GM19043 (cell line): ENCODE measurements at regions not wholly inside any gene's neighbourhood (a gene's known extent, or its start where the extent isn't known, plus 50 kb on each side); places are given as distances from the start of the nearest gene placed in this dataset.

Experiments
- ATAC-seq: cut with Tn5 transposase; IDR thresholded peaks from one replicate; pipeline ENCODE4 v1.9.1; 2021; ENCODE audit warnings: low read depth; ENCODE audit not compliant: unreplicated experiment

DNA sequence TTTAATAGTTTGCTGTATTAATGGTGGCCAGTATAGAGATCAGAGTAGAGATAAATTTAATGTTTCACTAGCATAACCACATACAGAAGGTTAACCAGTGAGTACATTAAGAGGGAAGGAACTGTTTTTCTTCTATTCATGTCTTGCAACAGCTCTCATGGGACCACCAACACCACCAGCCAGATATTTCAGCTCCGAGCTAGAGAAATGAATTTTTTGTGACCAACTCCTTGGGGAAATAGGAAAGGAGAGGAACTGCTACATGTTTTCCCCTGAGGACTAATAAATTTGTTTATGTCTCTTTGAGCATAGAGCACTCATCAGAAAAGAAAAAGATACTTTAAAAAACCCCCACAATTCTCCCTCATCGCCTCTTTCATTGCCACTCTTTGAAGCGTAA lies 247.5 kb downstream of the MBNL1 start:
- no peak for ATAC-seq

DNA sequence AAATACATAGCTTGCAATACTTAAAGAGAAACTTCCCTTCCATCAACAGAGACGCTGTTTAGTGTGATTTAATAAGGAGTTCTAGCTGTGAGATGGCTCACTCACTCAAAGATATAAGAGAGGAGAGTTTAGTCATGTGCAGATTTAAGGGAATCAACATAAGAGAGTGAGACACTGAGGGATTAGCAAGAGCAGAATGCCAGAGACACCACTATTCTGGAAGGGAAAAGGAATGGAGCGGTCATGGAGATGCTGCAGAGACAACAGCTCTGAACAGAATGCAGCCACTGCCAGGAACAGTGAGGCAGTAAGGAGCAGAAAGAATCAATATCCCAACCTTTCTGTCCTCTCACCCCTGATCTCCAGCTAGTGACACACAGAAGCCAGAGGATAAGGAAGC lies 248.8 kb downstream of the MBNL1 start:
- ATAC-seq, result no peak

DNA sequence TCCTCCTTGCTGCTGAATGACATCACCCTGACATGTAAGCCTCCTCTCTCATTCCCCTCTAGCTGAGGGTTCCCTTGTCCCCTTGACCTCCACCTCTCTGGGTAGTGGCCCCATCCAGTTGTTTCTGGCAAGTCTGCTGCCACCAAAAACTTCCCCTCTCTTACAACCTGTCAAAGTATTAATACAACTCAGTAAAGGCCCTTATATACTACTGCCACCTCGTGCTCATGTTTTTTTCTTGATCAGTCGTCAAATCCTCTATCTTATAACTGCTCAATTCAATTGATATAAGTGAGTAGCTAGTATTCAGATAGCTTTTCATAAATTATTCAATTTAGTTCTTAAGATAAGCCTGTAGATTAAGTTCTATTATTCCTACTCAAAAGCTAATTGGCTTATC lies 249.6 kb downstream of the MBNL1 start:
- ATAC-seq, result no peak

DNA sequence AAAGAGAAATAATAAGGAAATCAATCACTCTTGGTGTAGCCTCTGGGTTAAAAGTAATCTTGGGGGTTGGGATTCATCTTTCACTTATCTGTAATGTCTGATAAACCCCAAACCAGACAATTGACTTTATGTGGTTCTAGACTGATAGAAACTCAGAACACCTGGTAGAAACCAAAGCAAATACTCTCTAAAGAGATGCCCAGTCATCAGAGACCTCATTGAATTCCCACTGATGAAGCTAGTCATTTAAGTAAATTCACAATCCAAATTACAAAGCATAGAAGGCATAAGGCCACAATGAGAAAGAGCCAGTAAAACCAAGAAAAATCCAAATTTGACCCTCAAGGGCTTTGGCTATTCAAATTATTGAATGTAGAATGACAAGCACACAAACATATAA lies 250.6 kb downstream of the MBNL1 start:
- ATAC-seq, result peak; percentile 38

DNA sequence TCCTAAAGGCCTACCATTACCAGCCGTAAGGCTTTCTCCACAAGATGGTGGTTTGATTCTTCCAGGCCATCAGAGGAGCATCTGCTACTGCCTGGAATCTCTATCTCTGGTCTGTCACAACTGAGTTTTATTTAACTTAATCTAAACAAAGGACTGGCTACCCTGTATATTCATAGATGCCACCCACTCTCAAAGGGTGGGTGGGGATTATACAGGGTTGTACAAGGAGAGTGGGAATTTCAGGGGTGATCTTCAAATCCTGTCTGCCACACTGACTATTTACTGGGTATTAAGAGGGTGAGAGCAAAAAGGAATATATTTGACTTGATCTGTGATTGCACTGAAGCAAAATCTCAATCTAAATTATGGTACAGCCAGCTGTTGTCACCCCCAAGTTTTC lies 253.3 kb downstream of the MBNL1 start:
- ATAC-seq, result no peak

DNA sequence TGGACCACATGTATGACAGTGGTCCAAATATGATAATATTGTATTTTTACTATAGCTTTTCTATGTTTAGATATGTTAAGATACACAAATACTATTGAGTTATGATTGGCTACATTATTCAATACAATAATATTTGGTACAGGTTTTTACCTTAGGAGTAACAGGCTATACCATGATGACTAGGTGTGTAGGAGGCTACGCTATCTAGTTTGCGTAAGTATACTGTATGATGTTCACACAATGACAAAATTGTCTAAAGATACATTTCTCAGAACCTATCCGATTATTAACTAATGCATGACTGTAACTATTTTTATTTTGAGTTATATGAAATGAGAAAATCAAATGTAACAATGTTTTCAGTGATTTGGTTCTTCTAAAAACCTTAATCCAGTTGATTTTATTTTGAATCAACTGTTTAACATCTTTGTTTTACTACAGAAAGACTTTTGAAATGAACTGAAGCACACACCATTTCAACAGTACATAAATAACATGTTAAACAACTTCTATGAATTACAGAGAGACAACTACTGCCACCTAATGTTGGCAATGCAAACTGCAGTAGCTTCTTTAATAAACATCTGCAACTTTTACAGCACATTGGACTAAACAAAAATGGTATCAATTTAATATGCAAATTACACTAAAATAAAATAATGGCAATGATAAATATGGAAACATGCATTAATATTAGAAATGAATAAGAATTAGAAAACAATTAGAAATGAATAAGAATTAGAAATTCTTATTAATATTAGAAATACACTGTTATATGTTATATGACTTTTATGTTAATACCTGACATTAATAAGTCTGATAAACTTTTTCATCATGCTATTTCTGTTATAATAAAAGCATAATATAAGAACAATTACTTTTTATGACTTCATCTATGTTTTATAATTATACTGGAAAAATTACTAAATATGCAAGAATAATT lies 255.7 kb downstream of the MBNL1 start:
- peak; percentile 69 for ATAC-seq

DNA sequence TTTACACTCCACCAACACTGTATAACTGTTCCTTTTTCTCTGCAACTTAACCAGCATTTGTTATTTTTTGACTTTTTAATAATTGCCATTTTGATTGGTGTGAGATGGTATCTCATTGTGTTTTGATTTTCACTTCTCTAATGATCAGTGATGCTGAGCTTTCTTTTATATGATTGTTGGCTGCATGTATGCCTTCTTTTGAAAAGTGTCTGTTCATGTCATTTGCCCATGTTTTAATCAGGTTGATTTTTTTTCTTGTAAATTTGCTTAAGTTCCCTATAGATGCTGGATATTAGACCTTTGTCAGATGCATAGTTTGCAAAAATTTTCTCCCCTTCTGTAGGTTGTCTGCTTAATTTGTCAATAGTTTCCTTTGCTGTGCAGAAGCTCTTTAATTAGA lies 263.0 kb downstream of the MBNL1 start:
- ATAC-seq, result no peak

DNA sequence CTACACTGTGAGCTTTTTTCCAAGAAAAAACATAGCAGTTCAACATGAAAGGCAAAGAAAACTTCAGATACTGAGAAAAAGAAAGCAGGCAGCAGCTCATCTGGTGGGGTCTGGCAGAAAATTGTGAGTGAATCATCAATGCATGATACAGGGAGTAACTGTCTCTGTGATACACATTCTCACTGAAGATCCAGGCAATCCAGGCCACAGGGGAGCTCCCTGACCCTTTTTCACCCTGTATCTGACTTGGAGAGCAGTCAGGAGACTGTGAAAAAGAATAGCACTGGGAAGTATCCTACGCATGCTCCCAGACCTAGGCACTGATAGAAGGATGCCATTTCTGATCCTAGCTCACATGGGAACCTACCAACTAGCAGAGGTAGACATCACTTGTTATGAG lies 269.8 kb downstream of the MBNL1 start:
- ATAC-seq, result no peak

DNA sequence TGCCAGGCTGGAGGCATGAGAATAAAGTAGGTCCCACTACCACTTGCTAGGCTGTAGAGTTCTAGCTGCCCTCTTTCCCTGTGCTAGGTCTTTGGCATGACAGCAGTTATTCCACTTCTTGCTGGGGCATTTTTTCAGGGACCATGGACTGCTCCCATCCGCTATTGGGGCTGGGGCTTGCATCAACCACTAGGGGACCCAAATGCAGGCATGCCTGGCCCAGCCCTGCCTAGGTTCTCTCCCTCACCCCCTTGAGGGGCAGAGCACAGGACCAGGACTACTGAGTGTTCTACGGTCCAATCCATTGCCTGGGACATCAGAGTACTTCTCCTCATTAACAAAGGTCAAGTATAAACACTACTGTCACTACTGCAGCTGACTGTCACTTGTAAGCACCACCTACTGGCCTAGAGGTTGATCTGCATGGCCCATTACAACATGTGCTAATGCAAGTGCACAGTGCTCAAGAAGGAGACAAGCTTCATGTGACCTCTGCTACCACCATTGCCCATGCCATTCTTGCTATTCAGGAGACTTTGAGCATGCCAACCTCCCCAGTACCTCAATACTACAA lies 270.5 kb downstream of the MBNL1 start:
- no peak for ATAC-seq

DNA sequence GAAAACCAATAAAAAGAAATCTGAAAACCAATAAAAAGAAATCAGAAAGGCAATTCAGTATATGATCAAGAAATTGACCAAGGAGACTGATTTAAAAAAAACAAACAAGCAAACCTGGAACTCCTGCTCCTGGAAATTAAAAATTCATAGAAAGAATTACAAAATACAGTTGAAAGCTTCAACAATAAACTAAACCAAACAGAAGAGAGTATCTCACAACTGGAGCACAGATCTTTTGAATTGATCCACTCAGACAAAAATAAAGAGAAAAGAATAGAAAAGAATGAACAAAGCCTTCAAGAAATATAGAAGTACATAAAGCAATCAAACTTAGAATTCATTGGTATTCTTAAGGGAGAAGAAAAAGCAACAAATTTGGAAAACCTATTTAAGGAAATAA lies 271.4 kb downstream of the MBNL1 start:
- ATAC-seq, result no peak

DNA sequence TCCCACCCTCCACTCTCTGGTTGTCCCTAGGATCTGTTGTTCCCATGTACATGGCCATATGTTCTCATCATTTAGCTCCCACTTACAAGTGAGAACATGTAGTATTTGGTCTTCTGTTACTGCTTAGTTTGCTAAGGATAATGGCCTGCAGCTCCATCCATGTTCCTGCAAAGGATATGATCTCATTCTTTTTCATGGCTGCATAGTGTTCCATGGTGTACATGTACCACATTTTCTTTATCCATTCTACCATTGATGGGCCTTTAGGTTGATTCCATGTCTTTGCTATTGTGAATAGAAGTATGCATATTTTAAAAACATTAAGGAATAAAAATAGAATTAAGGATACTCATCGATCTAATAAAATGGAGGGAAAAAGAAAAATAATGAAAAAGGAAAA lies 278.4 kb downstream of the MBNL1 start:
- no peak for ATAC-seq

DNA sequence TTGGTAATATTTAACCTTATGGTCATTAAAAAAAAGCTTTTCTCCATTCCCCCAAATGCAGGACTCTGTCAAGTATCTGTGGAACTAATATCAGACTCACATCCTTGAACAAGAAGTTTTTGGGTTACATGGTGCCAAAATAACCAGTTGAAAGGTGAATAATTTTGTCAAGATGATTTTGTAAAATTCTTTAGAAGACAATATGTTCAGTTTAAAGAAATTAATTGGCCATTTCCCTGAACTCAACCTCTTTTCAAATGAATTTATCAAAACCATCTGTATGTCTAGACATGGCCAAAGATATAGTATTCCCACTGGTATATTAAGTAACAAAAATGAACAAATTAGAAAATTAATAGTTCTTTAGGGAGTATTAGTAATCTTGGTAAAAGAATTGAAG lies 280.5 kb downstream of the MBNL1 start:
- ATAC-seq, result no peak

DNA sequence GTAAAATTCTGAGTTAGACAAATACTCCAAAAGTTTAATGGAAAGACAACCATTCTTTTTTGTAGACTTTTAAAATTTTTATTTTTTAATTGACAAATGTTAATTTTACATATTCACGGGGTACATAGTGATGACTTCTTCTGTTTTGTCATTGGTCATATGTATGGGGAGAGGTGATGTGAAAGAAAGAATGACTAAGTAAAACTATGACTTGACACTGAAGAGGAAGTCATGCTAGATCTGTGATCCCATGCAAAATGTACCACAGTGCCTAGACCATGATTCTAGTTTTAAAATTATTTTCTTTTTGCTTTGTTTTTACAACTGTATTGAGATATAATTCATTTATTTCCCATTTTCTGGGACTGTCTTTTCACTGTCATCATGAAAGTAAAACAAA lies 281.6 kb downstream of the MBNL1 start:
- ATAC-seq, result no peak

DNA sequence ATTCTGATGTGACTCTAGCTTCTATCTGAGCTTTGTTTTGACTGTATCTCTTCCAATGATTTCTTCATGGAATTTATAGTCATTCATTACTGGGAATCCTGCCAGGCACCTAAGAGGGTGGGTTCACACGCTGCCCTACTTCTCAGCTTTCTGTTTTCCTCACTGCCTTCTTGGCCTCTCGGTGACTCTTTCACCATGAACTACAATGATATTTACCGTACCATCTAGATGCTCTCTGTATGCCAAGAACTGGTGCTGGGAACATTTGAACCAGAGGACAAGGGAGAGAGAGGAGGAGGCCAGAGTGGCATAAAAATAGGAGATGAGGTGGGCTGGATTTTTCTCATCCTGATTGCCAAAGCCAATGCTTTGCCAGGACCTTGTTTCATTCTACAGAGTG lies 280.0 kb upstream of the P2RY1 start:
- ATAC-seq, result no peak

DNA sequence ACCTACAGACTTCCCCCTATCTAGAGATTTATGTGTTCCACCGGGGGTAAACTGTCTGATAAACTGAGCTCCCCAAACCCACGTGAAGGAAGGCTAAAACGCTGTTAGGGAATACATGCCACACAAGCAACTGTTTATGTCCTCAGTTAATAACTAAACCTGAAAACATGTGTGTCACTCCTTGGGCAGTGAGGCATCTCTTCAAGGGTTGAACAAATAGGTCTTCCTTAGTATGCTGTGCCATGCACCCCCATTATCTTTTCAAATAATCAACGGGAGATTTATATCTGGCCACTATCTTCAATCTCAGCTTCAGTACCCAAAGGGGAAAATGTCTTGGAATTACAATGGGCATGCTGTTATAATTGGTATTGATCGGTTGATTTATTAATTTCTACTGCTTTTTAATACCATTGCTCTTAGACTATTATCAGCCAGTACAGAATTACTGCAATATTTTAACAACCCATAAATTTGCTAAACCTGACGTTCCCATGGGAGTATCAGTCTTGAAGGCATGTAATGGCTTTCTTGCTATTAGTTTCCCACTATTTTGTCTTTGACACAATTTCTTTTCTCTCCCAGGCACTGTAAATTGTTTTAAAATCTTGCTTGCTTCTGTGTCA lies 279.2 kb upstream of the P2RY1 start:
- ATAC-seq, result no peak

DNA sequence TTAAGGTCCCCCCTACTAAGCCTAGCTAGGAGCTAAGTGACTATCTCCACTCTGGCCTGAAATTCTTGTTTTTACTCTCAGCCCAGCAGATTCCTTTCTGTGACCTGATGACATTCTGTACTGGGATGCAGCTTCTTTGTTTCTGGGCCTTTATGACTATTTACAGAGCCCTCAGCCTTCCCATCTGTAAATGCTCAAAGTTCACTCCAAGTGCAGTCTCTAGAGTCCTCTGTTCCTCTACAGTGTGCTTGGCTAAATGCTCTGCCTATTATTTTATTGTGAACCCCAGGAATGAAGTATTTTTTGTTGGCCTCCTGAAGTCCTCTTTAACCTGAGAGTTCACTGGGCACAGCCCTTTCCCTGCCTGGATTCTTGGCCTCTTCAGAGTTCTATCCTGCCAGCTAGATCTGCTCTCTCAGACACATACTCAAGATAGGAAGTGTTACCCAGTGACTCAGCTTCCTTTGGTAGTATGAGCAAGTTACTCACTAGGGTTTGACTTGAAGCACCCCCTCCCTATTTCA lies 278.1 kb upstream of the P2RY1 start:
- ATAC-seq, result peak; percentile 63

DNA sequence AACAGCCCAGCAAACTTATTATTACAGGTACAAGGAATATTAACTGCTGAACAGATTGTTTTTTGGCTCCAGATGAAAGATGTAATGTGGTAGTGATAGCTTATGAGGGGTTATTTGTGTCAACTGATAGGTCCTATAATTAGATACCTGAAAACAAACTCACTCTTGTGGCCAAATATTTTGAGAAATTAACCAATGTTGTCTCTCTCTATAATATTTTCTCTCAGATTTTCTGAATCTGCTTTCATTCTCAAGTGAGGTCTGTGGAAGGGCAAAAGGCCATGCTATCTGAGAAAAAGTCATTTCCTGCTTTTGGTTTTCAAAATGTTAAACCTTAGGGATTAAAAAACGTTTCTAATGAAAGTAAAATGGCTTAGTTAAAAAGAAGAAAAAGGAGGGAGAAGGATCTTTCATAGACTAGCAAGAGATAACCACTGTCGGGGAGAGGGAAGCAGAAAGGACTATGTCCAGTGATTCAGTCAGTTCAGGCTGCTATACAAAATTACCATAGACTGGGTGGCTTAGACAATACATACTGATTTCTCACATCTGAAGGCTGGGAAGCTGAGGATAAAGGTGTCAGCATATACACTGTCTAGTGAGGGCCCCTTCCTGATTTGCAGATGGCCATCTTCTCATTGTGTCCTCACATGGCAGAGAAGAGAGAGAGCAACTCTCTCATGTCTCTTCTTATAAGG lies 277.5 kb upstream of the P2RY1 start:
- peak; percentile 44 for ATAC-seq

DNA sequence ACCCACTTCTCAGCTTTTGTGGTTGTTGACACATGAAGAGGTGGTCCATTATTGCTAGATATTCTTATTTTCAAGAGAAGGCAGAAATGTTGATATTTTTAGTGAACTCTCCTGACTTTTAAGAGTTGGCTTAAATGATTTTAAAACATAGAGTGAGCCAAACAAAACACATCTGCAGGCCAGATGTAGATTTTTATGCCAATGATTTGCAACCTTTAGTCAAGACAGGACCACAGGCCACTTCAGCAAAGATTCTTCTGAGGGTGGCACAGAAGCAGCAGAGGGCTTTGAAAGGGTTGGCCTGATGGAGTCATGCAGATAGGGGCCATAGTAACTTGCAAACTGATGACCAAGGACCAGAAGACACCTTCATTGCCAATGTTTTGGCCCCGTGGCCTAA lies 276.5 kb upstream of the P2RY1 start:
- ATAC-seq, result no peak

DNA sequence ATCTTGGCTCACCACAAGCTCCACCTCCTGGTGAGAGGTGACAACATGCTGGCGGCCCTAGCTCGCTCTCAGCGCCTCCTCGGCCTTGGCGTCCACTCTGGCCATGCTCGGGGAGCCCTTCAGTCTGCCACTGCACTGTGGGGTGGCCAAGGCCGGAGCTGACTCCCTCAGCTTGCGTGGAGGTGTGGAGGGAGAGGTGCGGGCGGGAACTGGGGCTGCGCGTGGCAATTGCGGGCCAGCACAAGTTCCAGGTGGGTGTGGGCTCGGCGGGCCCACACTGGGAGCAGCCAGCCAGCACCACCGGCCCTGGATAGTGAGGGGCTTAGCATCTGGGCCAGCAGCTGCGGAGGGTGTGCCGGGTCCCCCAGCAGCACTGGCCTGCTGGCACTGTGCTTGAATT lies 275.7 kb upstream of the P2RY1 start:
- ATAC-seq, result no peak

DNA sequence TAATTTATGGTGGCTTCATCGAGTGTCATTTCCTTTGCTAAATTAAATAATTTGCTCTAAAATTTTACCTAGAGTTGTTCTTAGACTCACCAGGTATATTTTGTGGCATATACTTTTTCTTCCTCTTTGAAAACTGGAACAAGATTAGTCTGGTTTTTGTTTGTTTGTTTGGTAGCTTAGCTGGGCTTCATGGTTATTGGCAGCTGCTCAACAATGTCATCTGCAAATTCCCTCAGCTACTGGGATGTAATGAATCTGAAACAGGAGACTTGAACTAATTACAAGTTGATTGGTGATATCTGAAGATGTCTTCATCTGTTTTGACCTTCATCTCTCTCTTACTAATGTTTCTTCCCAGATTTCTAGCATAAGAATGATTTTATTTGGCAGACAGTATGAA lies 270.5 kb upstream of the P2RY1 start:
- no peak for ATAC-seq

DNA sequence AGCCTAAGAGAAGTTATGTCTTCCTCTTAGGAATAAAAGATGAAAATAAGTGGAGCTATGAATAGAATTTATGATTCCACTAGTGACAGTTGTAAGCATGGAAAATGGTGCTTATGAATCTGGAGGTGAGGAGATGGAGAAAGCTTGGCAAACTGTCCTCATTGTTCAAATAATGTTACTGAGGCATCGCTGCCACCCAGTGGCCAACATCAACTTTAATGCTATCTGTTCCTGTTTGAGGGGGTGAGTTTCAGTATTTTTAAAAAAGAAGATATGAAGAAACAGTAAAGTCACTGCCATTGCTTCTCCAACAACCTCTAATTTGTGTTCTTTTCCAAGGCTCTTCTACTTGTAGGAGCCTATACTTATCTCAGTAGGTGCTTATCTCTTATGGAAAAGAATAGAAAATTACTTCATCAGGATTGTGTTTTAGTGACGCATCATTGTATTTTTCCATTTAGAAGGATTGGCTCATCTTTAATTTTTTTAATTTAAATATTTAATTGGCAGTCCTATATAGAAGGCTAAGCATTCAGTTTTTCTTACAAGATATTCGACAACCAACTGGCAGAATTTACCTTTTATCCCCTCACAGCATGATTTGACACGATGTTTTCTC lies 260.4 kb upstream of the P2RY1 start:
- peak; percentile 84 for ATAC-seq
